ENCODE measurements at regions not wholly inside any gene's neighbourhood (a gene's known extent, or its start where the extent isn't known, plus 50 kb on each side); places are given as distances from the start of the nearest gene placed in this dataset.

DNA sequence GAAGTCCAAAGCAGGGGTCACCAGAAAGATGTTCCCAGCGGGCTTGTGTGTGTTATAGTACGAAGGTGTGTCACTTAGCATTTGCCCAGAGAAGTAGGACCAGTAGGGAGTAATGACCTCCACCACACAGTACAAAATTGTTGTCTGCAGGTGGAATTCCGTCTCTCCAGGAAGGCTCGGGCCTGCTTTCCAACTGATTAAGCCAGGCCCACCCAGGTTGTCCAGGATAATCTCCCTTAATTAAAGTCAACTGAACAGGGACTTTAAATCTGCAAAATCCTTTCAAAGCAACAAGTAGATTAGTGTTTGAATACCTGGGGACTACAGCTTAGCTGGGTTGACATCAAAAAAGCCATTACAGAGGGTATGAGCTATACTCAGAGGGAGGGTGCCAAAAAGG lies 131.3 kb downstream of the BACH1 start:
- H3K36me3 ChIP-seq, result no peaks in the 10 kb centered on the region
- no peak overlapping the region for H3K4me3 ChIP-seq
- no peaks in the 10 kb centered on the region for H3K4me1 ChIP-seq
- H3K27me3 ChIP-seq, result no peaks in the 10 kb centered on the region
- H3K9me3 ChIP-seq, result no peaks in the 10 kb centered on the region
- DNase-seq (no peak), ATAC-seq (no peak)
- no peak for TF ChIP-seq POLR2A (IDR thresholded peaks at IDR 0.05)
- TF ChIP-seq, protein P1, sequence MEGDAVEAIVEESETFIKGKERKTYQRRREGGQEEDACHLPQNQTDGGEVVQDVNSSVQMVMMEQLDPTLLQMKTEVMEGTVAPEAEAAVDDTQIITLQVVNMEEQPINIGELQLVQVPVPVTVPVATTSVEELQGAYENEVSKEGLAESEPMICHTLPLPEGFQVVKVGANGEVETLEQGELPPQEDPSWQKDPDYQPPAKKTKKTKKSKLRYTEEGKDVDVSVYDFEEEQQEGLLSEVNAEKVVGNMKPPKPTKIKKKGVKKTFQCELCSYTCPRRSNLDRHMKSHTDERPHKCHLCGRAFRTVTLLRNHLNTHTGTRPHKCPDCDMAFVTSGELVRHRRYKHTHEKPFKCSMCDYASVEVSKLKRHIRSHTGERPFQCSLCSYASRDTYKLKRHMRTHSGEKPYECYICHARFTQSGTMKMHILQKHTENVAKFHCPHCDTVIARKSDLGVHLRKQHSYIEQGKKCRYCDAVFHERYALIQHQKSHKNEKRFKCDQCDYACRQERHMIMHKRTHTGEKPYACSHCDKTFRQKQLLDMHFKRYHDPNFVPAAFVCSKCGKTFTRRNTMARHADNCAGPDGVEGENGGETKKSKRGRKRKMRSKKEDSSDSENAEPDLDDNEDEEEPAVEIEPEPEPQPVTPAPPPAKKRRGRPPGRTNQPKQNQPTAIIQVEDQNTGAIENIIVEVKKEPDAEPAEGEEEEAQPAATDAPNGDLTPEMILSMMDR (IDR thresholded peaks at IDR 0.05), result no peak
- intact Hi-C loops (cut with DNase I), result no loop called here
- WGBS (ENCODE audit: insufficient coverage, low coverage, low lambda C conversion rate, missing lambda C conversion rate), result 91% methylated on average over 4 of the region's 4 CpGs
- no peak overlapping the region for H3K27ac ChIP-seq

- DNase-seq (no peak), ATAC-seq (no peak)
- H3K27ac ChIP-seq, result no peak overlapping the region
- no peaks in the 10 kb centered on the region for H3K27me3 ChIP-seq
- H3K9me3 ChIP-seq, result no peaks in the 10 kb centered on the region
- H3K4me1 ChIP-seq, result no peaks in the 10 kb centered on the region
- TF ChIP-seq, protein P1 (IDR thresholded peaks at IDR 0.05), result no peak
- no peak for TF ChIP-seq POLR2A (IDR thresholded peaks at IDR 0.05)
- no peaks in the 10 kb centered on the region for H3K36me3 ChIP-seq
- H3K4me3 ChIP-seq, result no peak overlapping the region
- intact Hi-C loops (cut with DNase I), result no loop called here
- WGBS (ENCODE audit: insufficient coverage, low coverage, low lambda C conversion rate, missing lambda C conversion rate), result no CpG with 5 or more reads among the region's 7 CpGs
These were observed 131.9 kb downstream of the BACH1 start for GRCh38 chr21:29430576-29430975.

GRCh38 chr21:29431178-29431577 lies 132.5 kb downstream of the BACH1 start:
- H3K36me3 ChIP-seq, result no peaks in the 10 kb centered on the region
- no peaks in the 10 kb centered on the region for H3K9me3 ChIP-seq
- no peak overlapping the region for H3K4me3 ChIP-seq
- WGBS (ENCODE audit: insufficient coverage, low coverage, low lambda C conversion rate, missing lambda C conversion rate), result 71% methylated on average over 1 of the region's 1 CpG
- ATAC-seq, result no peak
- no peak for TF ChIP-seq POLR2A (IDR thresholded peaks at IDR 0.05)
- TF ChIP-seq, protein P1 (IDR thresholded peaks at IDR 0.05), result no peak
- H3K4me1 ChIP-seq, result no peaks in the 10 kb centered on the region
- intact Hi-C loops (cut with DNase I), result no loop called here
- no peak for DNase-seq
- no peak overlapping the region for H3K27ac ChIP-seq
- no peaks in the 10 kb centered on the region for H3K27me3 ChIP-seq

GRCh38 chr21:29431680-29432079 lies 133.0 kb downstream of the BACH1 start:
- TF ChIP-seq POLR2A (IDR thresholded peaks at IDR 0.05), result no peak
- TF ChIP-seq, protein P1 (IDR thresholded peaks at IDR 0.05), result no peak
- WGBS (ENCODE audit: insufficient coverage, low coverage, low lambda C conversion rate, missing lambda C conversion rate), result 92% methylated on average over 5 of the region's 5 CpGs
- no peaks in the 10 kb centered on the region for H3K9me3 ChIP-seq
- no peaks in the 10 kb centered on the region for H3K27me3 ChIP-seq
- intact Hi-C loops (cut with DNase I), result no loop called here
- no peak overlapping the region for H3K27ac ChIP-seq
- H3K4me1 ChIP-seq, result no peaks in the 10 kb centered on the region
- DNase-seq (no peak), ATAC-seq (no peak)
- H3K36me3 ChIP-seq, result no peaks in the 10 kb centered on the region
- no peak overlapping the region for H3K4me3 ChIP-seq

All from right lobe of liver (tissue), 6 donors.